GM12891 (cell line): ENCODE measurements at regions not wholly inside any gene's neighbourhood (a gene's known extent, or its start where the extent isn't known, plus 50 kb on each side); places are given as distances from the start of the nearest gene placed in this dataset.

Experiments
- POLR2A ChIP-seq: IDR thresholded peaks from 2 replicates; pipeline ENCODE4 v1.6.1; 2011; ENCODE audit warnings: low read depth, low read length, control low read depth
- POLR2AphosphoS5 ChIP-seq: IDR thresholded peaks from 2 replicates; pipeline ENCODE4 v1.6.1; 2011; ENCODE audit warnings: low read depth, low read length, control low read depth
- TAF1 ChIP-seq: IDR thresholded peaks from 2 replicates; pipeline ENCODE4 v1.6.1; 2011; ENCODE audit warnings: low read depth, low read length, control low read depth

- TF ChIP-seq TAF1 (no peak), POLR2A (no peak), POLR2AphosphoS5 (no peak)
Measured at GRCh38 chr20:24411003-24411833, 58.2 kb upstream of the SYNDIG1 start.
